GM23248 (cell line): ENCODE measurements at regions not wholly inside any gene's neighbourhood (a gene's known extent, or its start where the extent isn't known, plus 50 kb on each side); places are given as distances from the start of the nearest gene placed in this dataset.

Experiments used
- EZH2 ChIP-seq: fragments of 200-600 bp; sonication (generic); IDR thresholded peaks from 2 replicates; pipeline ENCODE4 v1.6.1; 2018; ENCODE audit warnings: antibody characterized with exemption, mild to moderate bottlenecking; ENCODE audit not compliant: insufficient read depth, poor library complexity, severe bottlenecking
- EZH2phosphoT487 ChIP-seq: fragments of 200-600 bp; sonication (generic); IDR thresholded peaks from 2 replicates; pipeline ENCODE4 v1.6.1; 2018; ENCODE audit warnings: antibody characterized with exemption, moderate library complexity, mild to moderate bottlenecking, low read depth; ENCODE audit not compliant: insufficient read depth

GRCh38 chr17:45666641-45667040 lies 117.5 kb upstream of the CRHR1 start:
- TF ChIP-seq EZH2phosphoT487 (no peak), EZH2 (no peak)
